HG03039 (cell line): ENCODE measurements at regions not wholly inside any gene's neighbourhood (a gene's known extent, or its start where the extent isn't known, plus 50 kb on each side); places are given as distances from the start of the nearest gene placed in this dataset.
"Not testable (repeated sequence)": the region's sequence is repeated elsewhere in the genome, so short reads cannot be mapped to it uniquely, and the experiment has no call there.

ENCODE experiments used
- ATAC-seq: cut with Tn5 transposase; IDR thresholded peaks from one replicate; pipeline ENCODE4 v1.9.1; 2021; ENCODE audit warnings: mild to moderate bottlenecking, moderate library complexity; ENCODE audit not compliant: unreplicated experiment

DNA sequence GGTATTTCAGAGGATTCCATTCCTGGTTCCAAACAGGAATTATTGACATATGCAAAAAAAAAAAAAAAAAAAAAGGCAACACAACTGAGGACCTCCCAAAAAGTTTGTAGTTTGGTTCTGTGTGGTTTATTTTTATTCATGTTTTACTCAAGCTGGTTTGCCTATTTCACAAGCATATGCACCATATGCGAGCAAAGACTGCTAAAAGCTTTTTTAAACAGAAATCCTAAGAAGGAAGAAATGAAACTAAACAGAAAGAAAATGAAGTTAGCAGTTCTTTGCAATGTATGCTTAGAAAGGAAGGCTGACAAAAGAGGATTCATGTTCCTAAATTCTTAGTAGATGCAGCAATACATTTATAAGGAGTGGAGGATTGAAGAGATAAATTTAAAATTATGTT lies 487.6 kb upstream of the FLRT2 start:
- no peak for ATAC-seq

DNA sequence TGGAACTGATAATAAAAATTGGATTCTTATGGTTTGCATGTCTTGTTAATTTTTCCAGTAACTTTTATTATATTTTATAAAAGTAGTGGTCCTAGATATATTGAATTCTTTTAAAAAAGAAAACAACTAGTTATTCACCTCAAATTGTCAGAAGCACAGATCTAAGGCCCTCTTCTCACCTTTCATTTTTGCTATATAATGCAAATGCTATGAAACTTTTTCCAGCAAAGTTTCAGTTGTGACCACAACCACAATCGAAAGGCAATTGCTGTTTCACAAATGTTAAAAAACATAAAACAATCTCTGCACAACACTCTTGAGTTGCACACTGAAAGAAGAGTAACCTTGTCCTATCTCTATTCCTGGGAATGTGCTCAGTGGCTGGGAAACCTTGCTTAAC lies 479.8 kb upstream of the FLRT2 start:
- ATAC-seq = no peak

DNA sequence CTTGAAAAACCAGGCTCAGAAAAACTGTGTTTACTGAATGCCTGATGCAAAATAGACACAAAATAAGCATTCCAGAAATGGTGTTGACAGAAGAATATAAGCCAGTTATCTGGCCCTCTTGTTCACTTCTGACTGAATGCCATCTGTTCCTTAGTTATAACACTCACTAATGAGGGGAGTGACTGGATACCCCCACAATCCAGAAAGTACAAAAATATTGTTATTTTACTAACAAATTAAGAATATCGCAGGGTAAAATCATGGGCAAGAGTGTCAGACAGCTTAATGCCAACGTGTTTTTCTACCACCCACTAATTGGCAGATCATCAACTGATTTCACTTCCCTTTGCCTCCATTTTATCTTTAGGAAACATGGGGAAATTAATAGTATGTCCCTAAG lies 477.3 kb upstream of the FLRT2 start:
- no peak for ATAC-seq

DNA sequence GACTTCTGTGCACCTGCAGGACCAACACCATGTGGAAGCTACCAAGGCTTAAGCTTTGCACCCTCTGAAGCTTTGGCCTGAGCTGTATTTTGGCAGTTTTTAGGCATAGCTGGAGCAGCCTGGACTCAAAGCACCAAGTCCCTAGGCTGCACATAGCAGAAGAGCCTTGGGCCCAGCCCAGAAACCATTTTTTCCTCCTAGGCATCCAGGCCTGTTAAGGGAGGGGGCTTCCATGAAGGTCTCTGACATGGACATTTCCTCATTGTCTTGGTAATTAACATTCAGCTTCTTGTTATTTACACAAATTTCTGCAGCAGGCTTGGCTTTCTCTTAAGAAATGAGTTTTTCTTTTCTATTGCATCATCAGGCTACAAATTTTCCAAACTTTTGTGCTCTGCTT lies 475.8 kb upstream of the FLRT2 start:
- no peak for ATAC-seq

DNA sequence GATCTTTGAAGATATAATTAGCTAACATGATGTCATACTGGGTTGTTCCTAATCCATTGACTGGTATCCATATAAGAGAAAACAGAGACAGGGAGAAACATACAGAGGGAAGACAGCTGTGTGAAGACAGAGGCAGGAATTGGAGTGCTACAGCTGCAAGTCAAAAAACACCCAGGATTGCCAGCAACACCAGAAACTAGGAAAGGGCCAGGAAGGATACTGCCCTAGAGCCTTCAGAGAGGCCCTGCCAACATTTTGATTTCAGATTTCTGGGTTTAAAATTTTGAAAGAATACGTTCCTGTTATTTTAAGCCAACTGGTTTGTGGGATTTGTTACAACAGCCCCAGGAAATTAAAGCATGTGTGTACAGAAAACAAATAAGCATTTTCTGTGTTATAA lies 473.7 kb upstream of the FLRT2 start:
- ATAC-seq = no peak

DNA sequence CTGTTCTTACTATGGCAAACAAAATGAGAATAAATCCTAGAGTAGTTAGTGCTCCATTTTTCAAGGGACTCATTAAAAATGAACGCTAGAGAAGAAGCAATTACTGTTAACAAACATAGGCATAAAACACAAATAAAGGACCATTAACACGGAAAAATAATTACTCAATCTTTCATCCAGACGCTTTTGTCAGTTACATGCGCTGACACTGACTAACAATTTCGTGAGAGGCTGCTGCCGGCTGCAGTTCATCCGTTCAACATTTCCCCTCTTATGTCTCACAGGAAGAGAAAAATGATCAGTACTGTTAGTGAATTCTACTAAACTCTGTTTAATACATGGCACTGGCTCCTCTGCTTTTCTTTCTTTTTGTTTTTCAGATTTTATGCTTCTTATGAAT lies 472.7 kb upstream of the FLRT2 start:
- no peak for ATAC-seq

DNA sequence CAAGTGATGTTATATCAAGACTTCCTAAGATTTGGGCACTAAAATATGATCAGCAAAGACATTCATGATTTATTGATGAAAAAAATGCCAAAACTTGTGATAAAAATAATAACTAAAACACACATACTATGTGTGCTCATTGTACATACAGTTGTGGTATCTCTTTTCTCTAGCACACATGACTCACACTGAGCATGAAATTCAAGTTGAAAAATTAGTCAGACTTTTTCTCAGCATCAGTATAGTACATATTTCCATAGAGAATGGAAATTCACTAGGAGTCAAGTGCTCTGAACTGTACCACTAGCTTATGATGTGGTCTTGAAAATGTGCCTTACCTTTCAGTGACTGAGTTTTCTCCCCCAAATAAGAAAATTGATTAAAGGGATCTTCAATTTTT lies 471.8 kb upstream of the FLRT2 start:
- no peak for ATAC-seq

DNA sequence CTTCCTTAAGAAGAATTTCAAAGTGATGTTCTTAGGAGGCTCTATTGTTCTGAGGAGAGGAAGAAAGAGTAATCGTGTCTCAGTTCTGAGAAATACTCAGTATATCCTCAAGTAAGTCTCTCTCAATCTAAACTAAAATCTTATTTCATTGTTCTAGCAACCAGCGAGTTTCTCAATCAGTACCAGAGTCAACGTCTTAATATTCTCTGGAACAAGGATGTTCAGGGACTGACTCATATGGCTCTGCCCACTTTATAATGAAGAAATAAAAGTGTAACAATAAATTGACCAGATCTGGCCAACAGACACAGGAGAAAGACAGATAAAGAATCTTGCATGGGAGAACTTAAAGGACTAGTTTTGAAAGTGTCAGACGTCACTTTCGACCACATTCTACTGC lies 469.8 kb upstream of the FLRT2 start:
- ATAC-seq = no peak

DNA sequence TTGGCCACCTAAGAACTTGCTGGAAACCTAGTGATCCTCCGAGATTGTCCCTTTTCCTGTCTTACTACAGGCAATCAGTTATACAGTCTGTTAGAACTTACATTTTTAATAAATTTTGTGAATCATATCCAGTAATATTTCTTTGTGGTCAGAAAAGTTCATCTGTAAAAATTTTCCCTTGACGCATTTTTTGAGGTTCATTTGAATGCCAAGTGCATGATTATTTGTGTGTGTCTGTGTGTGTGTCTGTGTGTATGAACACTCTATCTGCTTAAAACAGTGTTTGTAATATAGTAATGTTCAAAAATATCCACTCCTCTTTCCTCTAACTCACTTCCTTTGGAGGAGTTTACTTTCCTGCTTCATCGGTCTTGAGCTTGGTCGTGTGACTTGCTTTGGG lies 468.7 kb upstream of the FLRT2 start:
- no peak for ATAC-seq

DNA sequence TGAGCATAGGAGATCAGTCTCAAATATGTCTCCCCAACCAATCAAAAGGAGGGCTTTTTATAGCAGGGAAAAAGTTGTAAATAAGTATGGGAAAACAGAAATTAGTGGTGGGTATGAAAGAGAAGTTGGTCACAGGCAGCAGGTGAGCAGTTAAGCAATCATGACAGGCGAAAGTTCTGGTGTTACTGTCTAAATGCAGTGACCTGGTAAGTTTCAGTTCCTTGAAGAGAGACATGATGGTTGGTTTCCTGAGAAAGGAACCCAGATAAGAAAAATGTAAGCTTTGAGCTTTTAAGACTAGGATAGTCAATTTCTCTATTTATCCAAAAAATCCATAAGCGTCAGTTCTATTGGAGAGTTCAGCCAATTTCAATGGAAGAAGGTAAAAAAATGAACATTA lies 466.2 kb upstream of the FLRT2 start:
- no peak for ATAC-seq

DNA sequence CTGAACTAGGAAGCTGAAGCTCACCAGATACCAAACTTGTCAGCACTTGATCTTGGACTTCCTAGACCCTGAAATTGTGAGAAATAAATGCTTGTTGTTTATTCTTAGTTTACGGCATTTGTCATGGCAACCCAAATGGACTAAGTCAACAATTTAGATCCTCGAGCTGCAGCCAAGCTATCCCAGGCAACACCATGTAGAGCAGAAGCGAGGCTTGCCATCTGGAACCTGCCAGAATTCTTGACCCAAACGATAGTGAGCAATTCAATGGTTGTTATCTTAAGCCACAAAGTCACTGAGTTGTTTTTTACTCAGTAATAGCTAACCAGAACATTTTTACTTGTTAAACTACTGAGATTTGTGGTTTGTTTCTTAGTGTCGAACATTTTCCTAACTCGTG lies 458.5 kb upstream of the FLRT2 start:
- no peak for ATAC-seq

DNA sequence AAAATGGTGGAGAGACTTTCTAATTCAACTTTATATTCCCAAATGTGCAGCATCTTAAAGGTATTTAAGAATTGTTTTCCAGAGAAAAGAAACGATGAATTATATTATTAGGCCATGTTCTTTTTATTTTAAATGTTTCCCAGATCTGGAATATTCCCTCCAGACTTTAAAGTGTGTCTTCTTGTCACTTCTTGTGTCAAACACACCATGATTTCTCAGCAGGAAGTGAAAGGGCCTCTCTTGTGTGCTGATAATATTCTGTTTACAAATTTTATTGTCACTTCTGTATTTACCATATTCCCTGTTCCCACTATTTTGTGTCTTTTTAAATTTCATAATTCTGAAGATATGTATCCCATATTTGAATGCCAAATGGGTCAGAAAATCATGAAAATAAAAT lies 455.0 kb upstream of the FLRT2 start:
- no peak for ATAC-seq

DNA sequence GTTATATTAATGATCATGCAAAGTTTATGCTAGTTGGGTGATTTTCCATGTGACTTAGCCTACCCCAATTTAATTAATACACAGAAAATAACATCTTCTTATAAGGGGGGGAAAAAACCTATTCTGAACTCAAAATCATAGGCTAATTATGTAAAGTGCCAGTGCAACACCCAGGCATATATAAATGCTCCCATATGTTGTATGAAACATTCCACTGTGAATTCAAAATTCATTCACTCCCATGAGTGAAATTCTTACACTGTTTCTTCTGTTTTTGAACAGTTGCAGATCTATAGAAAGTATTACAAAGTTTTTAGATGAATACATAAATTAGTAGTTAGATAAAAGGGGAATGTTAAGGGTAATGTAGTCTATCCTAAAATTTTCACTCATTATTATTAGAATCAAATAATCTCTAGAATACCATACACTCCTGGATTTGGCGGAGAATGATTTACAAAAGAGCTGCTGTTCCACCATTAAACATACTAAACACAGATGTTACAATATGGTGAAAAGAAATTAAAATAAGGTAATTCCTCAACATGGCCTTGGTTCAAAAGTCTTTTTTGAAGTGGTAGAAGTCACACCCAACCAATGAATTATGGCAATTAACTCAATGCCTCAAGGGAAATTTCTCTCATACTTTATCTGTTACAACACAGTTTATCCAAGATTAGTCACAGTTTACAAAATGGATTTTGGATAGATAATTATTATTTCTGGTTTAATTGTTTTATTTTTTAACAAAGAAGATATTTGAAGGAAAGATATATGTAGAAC lies 454.1 kb upstream of the FLRT2 start:
- no peak for ATAC-seq

DNA sequence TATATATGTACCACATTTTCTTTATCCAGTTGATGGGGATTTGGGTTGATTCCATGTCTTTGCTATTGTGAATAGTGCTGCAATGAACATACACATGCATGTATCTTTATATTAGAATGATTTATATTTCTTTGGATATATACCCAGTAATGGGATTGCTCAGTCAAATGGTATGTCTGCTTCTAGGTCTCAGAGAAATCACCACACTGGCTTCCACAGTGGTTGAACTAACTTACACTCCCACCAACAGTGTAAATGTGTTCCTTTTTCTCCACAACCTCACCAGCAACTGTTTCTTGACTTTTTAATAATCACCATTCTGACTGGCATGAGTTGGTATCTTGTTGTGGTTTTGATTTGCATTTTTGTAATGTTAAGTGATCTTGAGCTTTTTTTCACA lies 452.2 kb upstream of the FLRT2 start:
- not testable (repeated sequence) for ATAC-seq

DNA sequence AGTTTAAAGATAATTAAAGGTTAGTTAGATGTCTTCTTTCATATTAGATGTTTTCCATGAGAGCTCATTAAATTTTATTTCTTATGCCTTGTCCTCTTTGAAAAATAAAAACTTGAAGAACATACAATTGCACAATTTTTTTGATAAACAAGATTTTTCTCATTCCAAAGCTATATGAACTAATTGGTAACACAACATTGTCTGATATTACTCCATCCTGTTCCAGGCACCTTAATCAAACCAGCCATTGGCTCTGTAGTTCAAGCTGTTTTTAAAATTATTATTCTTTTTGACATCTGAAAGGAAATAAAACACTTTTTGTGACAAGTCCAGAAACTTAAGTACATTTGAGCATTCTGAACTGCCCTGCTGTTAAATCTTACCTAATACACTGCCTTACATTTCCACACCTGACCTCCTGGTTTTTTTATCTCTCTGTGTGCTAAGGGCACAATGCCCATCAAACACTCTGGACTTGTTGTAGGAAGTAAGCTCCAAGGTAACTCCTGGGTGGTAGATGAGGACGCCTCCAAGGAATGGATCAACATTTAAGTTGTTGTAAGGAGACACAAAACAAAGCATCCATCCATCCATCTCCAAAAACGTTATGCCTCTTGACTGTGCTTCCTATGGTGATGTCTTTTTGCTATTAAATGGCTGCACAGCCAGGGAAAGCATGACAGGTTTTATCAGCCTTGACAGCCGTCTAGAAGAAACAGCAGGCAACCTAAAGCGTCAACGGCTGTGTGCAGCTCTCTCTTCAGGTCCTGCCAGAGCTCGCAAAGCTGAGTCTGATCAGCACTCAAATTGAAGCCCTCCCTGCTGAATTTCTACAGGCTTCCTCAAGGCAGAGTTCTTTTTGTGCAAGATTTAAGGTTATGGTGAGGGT lies 449.9 kb upstream of the FLRT2 start:
- ATAC-seq = no peak

DNA sequence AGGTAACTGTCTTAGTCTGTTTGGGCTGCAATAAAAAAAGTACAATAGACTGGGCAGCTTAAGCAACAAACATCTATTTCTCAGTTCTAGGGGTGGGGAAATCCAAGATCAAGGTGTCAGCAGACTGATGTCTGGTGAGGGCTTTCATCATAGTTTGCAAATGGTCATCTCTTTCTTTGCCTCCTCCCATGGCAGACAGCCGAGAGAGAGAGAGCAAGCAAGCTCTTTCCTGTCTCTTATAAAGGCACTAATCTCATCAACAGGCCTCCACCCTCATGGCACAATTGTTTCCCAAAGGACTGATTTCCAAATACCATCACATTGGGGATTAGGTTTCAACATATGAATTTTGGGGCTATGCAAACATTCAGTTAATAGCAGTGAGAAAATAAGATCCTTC lies 445.6 kb upstream of the FLRT2 start:
- no peak for ATAC-seq

DNA sequence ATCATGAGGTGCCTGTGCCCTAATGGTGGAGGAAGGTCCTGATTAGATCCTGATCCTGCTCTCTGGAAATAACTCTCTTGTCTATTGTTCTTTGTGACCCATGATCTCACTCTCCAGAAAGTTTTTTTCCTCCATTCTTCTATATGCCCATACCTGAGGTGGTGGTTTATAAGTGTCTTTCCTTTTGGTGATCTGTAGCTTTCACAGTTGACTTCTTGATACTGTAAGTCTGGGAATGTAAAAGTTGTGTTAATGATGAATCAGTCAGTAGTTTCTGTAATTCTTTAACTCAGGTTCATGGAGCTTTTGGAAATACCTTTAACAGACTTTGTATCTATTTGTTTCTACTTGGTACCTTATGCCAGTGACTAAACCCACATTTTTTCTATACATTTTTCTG lies 444.0 kb upstream of the FLRT2 start:
- ATAC-seq = no peak

DNA sequence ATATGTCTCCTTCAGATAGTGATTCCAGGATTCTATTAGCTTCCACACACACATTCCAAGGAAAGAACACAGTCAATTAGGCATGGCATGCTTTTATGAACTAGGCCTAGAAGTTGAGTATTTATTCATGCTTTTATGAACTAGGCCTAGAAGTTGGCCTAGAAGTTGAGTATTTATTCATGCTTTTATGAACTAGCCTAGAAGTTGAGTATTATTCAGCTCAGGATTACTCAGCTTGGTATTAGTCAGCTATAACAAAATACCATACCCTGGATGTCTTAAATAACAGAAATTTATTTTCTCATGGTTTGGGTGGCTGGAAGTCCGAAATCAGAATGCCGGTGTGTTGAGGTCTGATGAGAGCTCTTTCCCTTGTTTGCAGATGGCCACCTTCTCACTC lies 442.7 kb upstream of the FLRT2 start:
- ATAC-seq = no peak

DNA sequence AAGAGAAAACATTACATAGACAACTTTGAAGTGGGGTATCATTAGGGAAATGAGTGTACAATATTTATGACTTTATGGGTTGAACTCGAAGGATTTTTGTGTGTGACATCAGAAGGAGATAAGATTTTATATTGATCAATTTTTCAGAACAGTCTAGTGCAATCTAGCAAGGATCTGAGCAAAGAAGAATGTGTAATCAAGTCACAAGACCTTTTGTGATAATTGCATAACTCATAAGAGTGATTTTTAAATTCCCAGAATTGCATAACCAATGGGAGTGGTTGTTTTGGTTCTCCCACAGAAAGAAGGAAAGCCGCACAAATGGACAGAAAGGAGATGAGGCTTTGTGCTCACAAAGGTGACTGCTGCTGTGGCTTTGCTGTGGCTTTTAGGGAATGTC lies 441.8 kb upstream of the FLRT2 start:
- no peak for ATAC-seq

DNA sequence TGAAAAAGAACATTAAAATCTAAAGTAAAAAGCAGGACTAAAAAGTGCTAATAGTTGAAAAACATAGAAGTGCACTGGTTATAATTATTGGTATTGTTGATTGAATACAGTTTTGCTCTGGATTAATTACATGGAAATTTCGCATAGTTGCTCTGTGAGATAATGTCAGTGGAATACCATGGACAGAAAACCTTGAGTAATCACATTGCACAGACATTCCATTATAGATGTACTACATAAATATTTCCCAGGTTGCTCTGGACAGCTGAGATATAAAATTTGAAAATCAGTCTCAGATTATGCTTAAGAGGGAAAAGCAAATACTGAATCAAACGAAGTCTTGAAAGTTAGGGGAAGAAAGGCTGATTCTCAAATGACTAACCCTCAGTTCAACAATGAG lies 439.3 kb upstream of the FLRT2 start:
- no peak for ATAC-seq

DNA sequence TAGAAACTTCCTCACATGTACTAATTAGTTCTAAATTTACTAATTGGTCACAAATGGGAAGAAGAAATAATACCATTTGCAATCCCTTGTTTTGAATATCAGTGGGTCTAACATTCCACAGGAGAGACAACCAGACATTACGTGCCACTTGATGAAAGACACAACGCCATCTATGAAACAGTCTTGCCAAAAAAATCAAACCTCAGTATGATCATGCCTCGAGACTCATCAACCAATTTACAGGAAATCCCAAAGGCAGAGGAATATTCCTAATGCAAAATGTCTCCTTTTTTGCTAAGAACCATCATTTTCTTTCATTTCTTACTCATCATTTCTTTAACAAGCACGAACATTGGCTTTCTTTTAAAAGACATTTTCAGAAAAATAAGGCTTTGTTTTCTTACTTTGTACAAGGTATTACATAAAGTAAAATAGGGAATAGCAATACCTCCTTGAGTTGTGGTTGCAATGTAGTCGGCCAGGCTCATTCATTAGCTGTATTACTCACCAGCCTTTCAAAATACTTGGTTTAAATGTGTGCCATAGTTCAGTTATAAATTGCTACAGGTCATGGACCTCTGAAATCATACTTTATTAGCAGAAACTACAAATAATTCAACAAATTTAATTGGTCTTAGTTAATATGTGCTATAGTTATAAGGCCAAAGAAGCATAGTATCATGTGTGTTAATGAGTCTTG lies 436.2 kb upstream of the FLRT2 start:
- no peak for ATAC-seq

DNA sequence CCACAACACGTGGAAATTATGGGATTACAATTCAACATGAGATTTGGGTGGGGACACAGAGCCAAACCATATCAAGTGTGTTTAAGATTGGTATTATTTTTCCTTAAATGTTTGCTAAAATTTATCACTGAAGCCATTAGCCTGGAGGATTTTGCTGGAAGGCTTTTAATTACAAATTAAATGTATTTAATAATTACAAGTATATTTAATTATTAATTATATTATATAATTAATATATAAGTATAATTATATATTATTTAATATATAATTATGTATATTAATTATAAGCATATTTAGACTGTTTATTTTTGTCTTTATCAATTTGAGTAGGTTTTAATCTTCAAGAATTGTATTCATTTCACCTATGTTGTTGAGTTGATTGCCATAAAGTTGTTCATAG lies 427.4 kb upstream of the FLRT2 start:
- ATAC-seq = no peak
